ACC112 (cell line): ENCODE measurements at regions not wholly inside any gene's neighbourhood (a gene's known extent, or its start where the extent isn't known, plus 50 kb on each side); places are given as distances from the start of the nearest gene placed in this dataset.

ENCODE experiments used
- H2AFZ ChIP-seq: fragments of 200-600 bp; sonication (generic); one replicate; pipeline ENCODE4 v1.6.0; 2017; ENCODE audit warnings: antibody characterized with exemption, low read length; ENCODE audit not compliant: unreplicated experiment
- H3K27ac ChIP-seq: fragments of 200-600 bp; sonication (generic); 2 replicates; pipeline ENCODE4 v1.5.1; 2014; ENCODE audit warnings: low read depth, mild to moderate bottlenecking, antibody characterized with exemption, low read length, moderate library complexity
- H3K27me3 ChIP-seq: fragments of 200-600 bp; sonication (generic); 2 replicates; pipeline ENCODE4 v1.6.1; 2014; ENCODE audit warnings: mild to moderate bottlenecking, antibody characterized with exemption, low read length, moderate library complexity, mixed read lengths; ENCODE audit not compliant: insufficient read depth
- H3K36me3 ChIP-seq: fragments of 200-600 bp; sonication (generic); 2 replicates; pipeline ENCODE4 v1.6.1; 2016; ENCODE audit warnings: mild to moderate bottlenecking, antibody characterized with exemption, low read length, moderate library complexity, mixed read lengths; ENCODE audit not compliant: insufficient read depth
- H3K4me1 ChIP-seq: fragments of 200-600 bp; sonication (generic); one replicate; pipeline ENCODE4 v1.6.1; 2016; ENCODE audit warnings: low read length, mixed read lengths; ENCODE audit not compliant: insufficient read depth, unreplicated experiment, control insufficient read depth
- H3K4me3 ChIP-seq: fragments of 200-600 bp; sonication (generic); 2 replicates; pipeline ENCODE4 v1.5.1; 2014; ENCODE audit warnings: mild to moderate bottlenecking, low read depth, low read length
- H3K79me2 ChIP-seq: fragments of 200-600 bp; sonication (generic); one replicate; pipeline ENCODE4 v1.6.0; 2016; ENCODE audit warnings: low read length; ENCODE audit not compliant: control insufficient read depth, unreplicated experiment, insufficient read depth

- no peaks in the 10 kb centered on the region for H3K36me3 ChIP-seq
- H3K27ac ChIP-seq: no peak overlapping the region
- H3K4me3 ChIP-seq: no peak overlapping the region
- no peaks in the 10 kb centered on the region for H3K79me2 ChIP-seq
- H2AFZ ChIP-seq: no peak overlapping the region
- no peaks in the 10 kb centered on the region for H3K4me1 ChIP-seq
- H3K27me3 ChIP-seq: no peaks in the 10 kb centered on the region
Measured at GRCh38 chr10:117710181-117710798, 167.7 kb downstream of the EMX2 start.

GRCh38 chr10:117716889-117717288 lies 174.3 kb downstream of the EMX2 start:
- H3K4me1 ChIP-seq: no peaks in the 10 kb centered on the region
- no peaks in the 10 kb centered on the region for H3K79me2 ChIP-seq
- no peak overlapping the region for H3K27ac ChIP-seq
- H3K4me3 ChIP-seq: no peak overlapping the region
- no peak overlapping the region for H2AFZ ChIP-seq
- H3K36me3 ChIP-seq: no peaks in the 10 kb centered on the region
- no peaks in the 10 kb centered on the region for H3K27me3 ChIP-seq

- Histone ChIP-seq H3K4me3 (no peak overlapping the region), H3K79me2 (no peaks in the 10 kb centered on the region), H3K4me1 (no peaks in the 10 kb centered on the region), H3K36me3 (no peaks in the 10 kb centered on the region), H2AFZ (no peak overlapping the region), H3K27ac (no peak overlapping the region), H3K27me3 (peaks cover 6% of the 10 kb centered on the region; the same call in 1 of the 2 replicates)
Measured at GRCh38 chr10:117718986-117719920, 176.7 kb downstream of the EMX2 start.

GRCh38 chr10:117720931-117721835 lies 178.6 kb downstream of the EMX2 start:
- Histone ChIP-seq H3K4me1 (no peaks in the 10 kb centered on the region), H3K27ac (no peak overlapping the region), H3K79me2 (no peaks in the 10 kb centered on the region), H2AFZ (no peak overlapping the region), H3K36me3 (no peaks in the 10 kb centered on the region), H3K4me3 (no peak overlapping the region), H3K27me3 (peaks cover 6% of the 10 kb centered on the region; the same call in 1 of the 2 replicates)

GRCh38 chr10:117721873-117722272 lies 179.3 kb downstream of the EMX2 start:
- Histone ChIP-seq H3K36me3 (no peaks in the 10 kb centered on the region), H3K79me2 (no peaks in the 10 kb centered on the region), H3K27ac (no peak overlapping the region), H3K27me3 (peaks cover 6% of the 10 kb centered on the region; the same call in 1 of the 2 replicates), H3K4me1 (no peaks in the 10 kb centered on the region), H3K4me3 (no peak overlapping the region), H2AFZ (no peak overlapping the region)

GRCh38 chr10:117723343-117723742 lies 180.8 kb downstream of the EMX2 start:
- peaks cover 6% of the 10 kb centered on the region; the same call in 1 of the 2 replicates for H3K27me3 ChIP-seq

GRCh38 chr10:117725993-117726392 lies 183.4 kb downstream of the EMX2 start:
- H3K4me3 ChIP-seq: no peak overlapping the region
- no peaks in the 10 kb centered on the region for H3K79me2 ChIP-seq
- no peaks in the 10 kb centered on the region for H3K36me3 ChIP-seq
- H3K4me1 ChIP-seq: no peaks in the 10 kb centered on the region
- peaks cover 17% of the 10 kb centered on the region for H3K27me3 ChIP-seq
- H2AFZ ChIP-seq: no peak overlapping the region
- no peak overlapping the region for H3K27ac ChIP-seq

More at GRCh38 chr10:117723343-117723742, 180.8 kb downstream of the EMX2 start:
- no peaks in the 10 kb centered on the region for H3K4me1 ChIP-seq
- H2AFZ ChIP-seq: no peak overlapping the region
- no peaks in the 10 kb centered on the region for H3K36me3 ChIP-seq
- no peak overlapping the region for H3K4me3 ChIP-seq
- no peak overlapping the region for H3K27ac ChIP-seq
- no peaks in the 10 kb centered on the region for H3K79me2 ChIP-seq

- Histone ChIP-seq H3K79me2 (no peaks in the 10 kb centered on the region), H3K36me3 (no peaks in the 10 kb centered on the region), H3K27me3 (peaks cover 21% of the 10 kb centered on the region), H3K4me1 (no peaks in the 10 kb centered on the region), H3K4me3 (no peak overlapping the region), H3K27ac (no peak overlapping the region), H2AFZ (no peak overlapping the region)
Measured at GRCh38 chr10:117726596-117727295, 184.2 kb downstream of the EMX2 start.

GRCh38 chr10:117727421-117727820 lies 184.9 kb downstream of the EMX2 start:
- no peak overlapping the region for H2AFZ ChIP-seq
- H3K4me1 ChIP-seq: no peaks in the 10 kb centered on the region
- no peaks in the 10 kb centered on the region for H3K36me3 ChIP-seq
- H3K27ac ChIP-seq: no peak overlapping the region
- H3K27me3 ChIP-seq: peaks cover 20% of the 10 kb centered on the region
- no peak overlapping the region for H3K4me3 ChIP-seq
- H3K79me2 ChIP-seq: no peaks in the 10 kb centered on the region

GRCh38 chr10:117728087-117728486 lies 185.5 kb downstream of the EMX2 start:
- Histone ChIP-seq H3K27me3 (peaks cover 23% of the 10 kb centered on the region), H3K79me2 (no peaks in the 10 kb centered on the region), H3K4me1 (no peaks in the 10 kb centered on the region), H3K27ac (no peak overlapping the region), H2AFZ (no peak overlapping the region), H3K36me3 (no peaks in the 10 kb centered on the region), H3K4me3 (no peak overlapping the region)
